PC-3 (cell line): ENCODE measurements at regions not wholly inside any gene's neighbourhood (a gene's known extent, or its start where the extent isn't known, plus 50 kb on each side); places are given as distances from the start of the nearest gene placed in this dataset.

Source experiments
- ATAC-seq: fragments of 200-7000 bp; cut with Tn5 transposase; 2 replicates; pipeline ENCODE4 v1.9.1; 2020; ENCODE audit warnings: mild to moderate bottlenecking, moderate library complexity
- BruUV-seq: library from RNA; stranded (reverse); fragments of 400-500 nt; replicated peaks from 2 replicates; lab custom pipeline; 2021; lab: Mats Ljungman, UMichigan
- CTCF ChIA-PET: fragments of 300-600 bp; sonication (Branson Sonifier 250); formaldehyde crosslinking; loops from one replicate; lab custom pipeline; 2022; ENCODE audit warnings: antibody characterized with exemption; lab: Charles Lee
- POLR2A ChIA-PET: fragments of 300-600 bp; sonication (Branson Sonifier 250); formaldehyde crosslinking; loops from one replicate; lab custom pipeline; 2022; ENCODE audit warnings: antibody characterized with exemption; ENCODE audit not compliant: unreplicated experiment; lab: Charles Lee
- DNase-seq: peaks from one replicate; pipeline ENCODE4 v3.0.0-alpha.2; 2015
- H2AFZ ChIP-seq: fragments of 300-600 bp; sonication (generic); 2 replicates; pipeline ENCODE4 v1.6.0; 2016; ENCODE audit warnings: antibody characterized with exemption, low read length
- H3F3A ChIP-seq: fragments of 300-600 bp; sonication (generic); one replicate; pipeline ENCODE4 v1.6.0; 2017; ENCODE audit warnings: antibody characterized with exemption, low read length, control low read depth, mild to moderate bottlenecking; ENCODE audit not compliant: unreplicated experiment
- H3K27ac ChIP-seq: fragments of 300-600 bp; sonication (generic); 2 replicates; pipeline ENCODE4 v1.5.1; 2016; ENCODE audit warnings: mild to moderate bottlenecking, low read length
- H3K27me3 ChIP-seq: fragments of 300-600 bp; sonication (generic); 2 replicates; pipeline ENCODE4 v1.6.1; 2016; ENCODE audit warnings: low read length, mixed read lengths
- H3K36me3 ChIP-seq: fragments of 300-600 bp; sonication (generic); 2 replicates; pipeline ENCODE4 v1.6.1; 2016; ENCODE audit warnings: low read depth, mixed run types, low read length, mixed read lengths
- H3K4me1 ChIP-seq: fragments of 300-600 bp; sonication (generic); 2 replicates; pipeline ENCODE4 v1.5.1; 2016; ENCODE audit warnings: low read length; ENCODE audit not compliant: insufficient read depth
- H3K4me2 ChIP-seq: fragments of 300-600 bp; sonication (generic); 2 replicates; pipeline ENCODE4 v1.6.0; 2016; ENCODE audit warnings: low read length
- H3K4me3 ChIP-seq: fragments of 300-600 bp; sonication (generic); 2 replicates; pipeline ENCODE4 v1.5.1; 2016; ENCODE audit warnings: mild to moderate bottlenecking, low read length, mixed read lengths
- H3K79me2 ChIP-seq: fragments of 300-600 bp; sonication (generic); 2 replicates; pipeline ENCODE4 v1.6.1; 2017; ENCODE audit warnings: low read length, mixed read lengths
- H3K9ac ChIP-seq: fragments of 300-600 bp; sonication (generic); 2 replicates; pipeline ENCODE4 v1.6.0; 2016; ENCODE audit warnings: mild to moderate bottlenecking, low read length
- H3K9me2 ChIP-seq: fragments of 300-600 bp; sonication (generic); replicated peaks from 2 replicates; pipeline ENCODE4 v1.6.1; 2016; ENCODE audit warnings: mixed run types, low read length, mixed read lengths
- H3K9me3 ChIP-seq: fragments of 300-600 bp; sonication (generic); 2 replicates; pipeline ENCODE4 v1.6.1; 2016; ENCODE audit warnings: low read length, mixed read lengths
- H4K20me1 ChIP-seq: fragments of 300-600 bp; sonication (generic); 2 replicates; pipeline ENCODE4 v1.6.1; 2016; ENCODE audit warnings: low read length, mixed read lengths
- CTCF ChIP-seq: fragments of 300-600 bp; sonication (generic); conservative IDR thresholded peaks from 2 replicates; pipeline ENCODE4 v1.5.1; 2017; ENCODE audit warnings: antibody characterized with exemption, low read depth, mild to moderate bottlenecking, low read length
- EZH2 ChIP-seq: fragments of 300-600 bp; sonication (generic); IDR thresholded peaks from one replicate; pipeline ENCODE4 v1.6.1; 2017; ENCODE audit warnings: antibody characterized with exemption, mild to moderate bottlenecking, low read length; ENCODE audit not compliant: unreplicated experiment
- EZH2phosphoT487 ChIP-seq: fragments of 300-600 bp; sonication (generic); IDR thresholded peaks from 2 replicates; pipeline ENCODE4 v1.6.1; 2018; ENCODE audit warnings: mild to moderate bottlenecking, antibody characterized with exemption, low read length, borderline replicate concordance
- intact Hi-C: fragments of 100-400 bp; cut with micrococcal nuclease; formaldehyde crosslinking; loops from 2 replicates; pipeline ENCODE4 v1.9.0; 2023

- ATAC-seq (no peak), DNase-seq (no peak)
- Histone ChIP-seq H3K9ac (no peak overlapping the region), H4K20me1 (no peaks in the 10 kb centered on the region), H3K79me2 (no peaks in the 10 kb centered on the region), H3K4me2 (no peak overlapping the region), H3K9me3 (no peaks in the 10 kb centered on the region), H3K4me1 (peaks cover 28% of the 10 kb centered on the region), H3K36me3 (no peaks in the 10 kb centered on the region), H2AFZ (no peak overlapping the region), H3K27ac (no peak overlapping the region), H3K9me2 (no peaks in the 10 kb centered on the region), H3F3A (peaks cover 9% of the 10 kb centered on the region), H3K4me3 (no peak overlapping the region), H3K27me3 (no peaks in the 10 kb centered on the region)
- BruUV-seq, result no TSS peak
- ChIA-PET POLR2A (no interaction called here), CTCF (no interaction called here)
- intact Hi-C loops, result no loop called here
- TF ChIP-seq EZH2phosphoT487, result no peak
- no peak for TF ChIP-seq EZH2
- TF ChIP-seq CTCF, result no peak
Observed at GRCh38 chr3:57003676-57004075, 56.8 kb upstream of the SPATA12 start.

- TF ChIP-seq CTCF, result no peak
- TF ChIP-seq EZH2phosphoT487, result no peak
- no peak for TF ChIP-seq EZH2
- H3F3A ChIP-seq, result no peaks in the 10 kb centered on the region
- CTCF ChIA-PET, result no interaction called here
- BruUV-seq, result no TSS peak
- H4K20me1 ChIP-seq, result no peaks in the 10 kb centered on the region
- DNase-seq (no peak), ATAC-seq (no peak)
- H3K36me3 ChIP-seq, result no peaks in the 10 kb centered on the region
- intact Hi-C loops, result no loop called here
- H3K9me2 ChIP-seq, result no peaks in the 10 kb centered on the region
- H3K4me3 ChIP-seq, result no peak overlapping the region
- POLR2A ChIA-PET, result no interaction called here
- H3K4me1 ChIP-seq, result peaks cover 16% of the 10 kb centered on the region
- no peak overlapping the region for H3K27ac ChIP-seq
- H3K9ac ChIP-seq, result no peak overlapping the region
- H3K9me3 ChIP-seq, result no peaks in the 10 kb centered on the region
- no peak overlapping the region for H2AFZ ChIP-seq
- H3K4me2 ChIP-seq, result no peak overlapping the region
- H3K27me3 ChIP-seq, result no peaks in the 10 kb centered on the region
- no peaks in the 10 kb centered on the region for H3K79me2 ChIP-seq
Observed at GRCh38 chr3:57001356-57001755, 59.1 kb upstream of the SPATA12 start.

- H4K20me1 ChIP-seq, result no peaks in the 10 kb centered on the region
- intact Hi-C loops, result no loop called here
- no peaks in the 10 kb centered on the region for H3K9me2 ChIP-seq
- ChIA-PET POLR2A (no interaction called here), CTCF (no interaction called here)
- no peak overlapping the region for H3K9ac ChIP-seq
- H3K36me3 ChIP-seq, result no peaks in the 10 kb centered on the region
- no peaks in the 10 kb centered on the region for H3K9me3 ChIP-seq
- peaks cover 11% of the 10 kb centered on the region; the same call in 1 of the 2 replicates for H3K4me1 ChIP-seq
- TF ChIP-seq EZH2phosphoT487 (no peak), EZH2 (no peak), CTCF (no peak)
- no peak overlapping the region for H3K27ac ChIP-seq
- H3F3A ChIP-seq, result no peaks in the 10 kb centered on the region
- H3K4me3 ChIP-seq, result no peak overlapping the region
- no TSS peak for BruUV-seq
- H3K27me3 ChIP-seq, result no peaks in the 10 kb centered on the region
- no peak overlapping the region for H2AFZ ChIP-seq
- H3K79me2 ChIP-seq, result no peaks in the 10 kb centered on the region
- H3K4me2 ChIP-seq, result no peak overlapping the region
- ATAC-seq (no peak), DNase-seq (no peak)
Observed at GRCh38 chr3:57000012-57000411, 60.5 kb upstream of the SPATA12 start.
